Tibial nerve (tissue), 4 donors: ENCODE measurements at regions not wholly inside any gene's neighbourhood (a gene's known extent, or its start where the extent isn't known, plus 50 kb on each side); places are given as distances from the start of the nearest gene placed in this dataset.

Source experiments
- DNase-seq, 2 donors: peaks; one replicate each; pipeline ENCODE4 v3.0.0-alpha.2; 2019; ENCODE audit warnings: low spot score in 2 of 2
- H3K27ac ChIP-seq, 4 donors: fragments of 200-600 bp; sonication (generic) in 3 of 4; one replicate each; pipeline ENCODE4 v1.5.1; 2017 to 2019; ENCODE audit warnings: mild to moderate bottlenecking in 1 of 4
- H3K27me3 ChIP-seq, 2 donors: fragments of 200-600 bp; sonication (generic) in 1 of 2; one replicate each; pipeline versions ENCODE4 v1.5.1 to v1.6.0; 2017 to 2019
- H3K36me3 ChIP-seq, 3 donors: fragments of 200-600 bp; sonication (generic); one replicate each; pipeline ENCODE4 v1.5.1; 2018 to 2019
- H3K4me1 ChIP-seq, 4 donors: fragments of 200-600 bp; sonication (generic) in 3 of 4; one replicate each; pipeline ENCODE4 v1.5.1; 2017 to 2019
- H3K4me3 ChIP-seq, 4 donors: fragments of 200-600 bp; sonication (generic) in 3 of 4; one replicate each; pipeline ENCODE4 v1.5.1; 2017 to 2019; ENCODE audit warnings: mild to moderate bottlenecking in 1 of 4, moderate library complexity in 1 of 4
- H3K9me3 ChIP-seq, 4 donors: fragments of 200-600 bp; sonication (generic) in 3 of 4; one replicate each; pipeline ENCODE4 v1.5.1; 2017 to 2019
- EP300 ChIP-seq, 2 donors: sonication (generic); formaldehyde crosslinking; IDR thresholded peaks; one replicate each; pipeline ENCODE4 v1.6.1; 2017; ENCODE audit warnings: antibody characterized with exemption in 2 of 2, mild to moderate bottlenecking in 1 of 2
- POLR2A ChIP-seq, 2 donors: fragments of 450-650 bp; IDR thresholded peaks; one replicate each; pipeline ENCODE4 v1.6.1; 2017; ENCODE audit warnings: antibody characterized with exemption in 2 of 2, mild to moderate bottlenecking in 2 of 2, moderate library complexity in 2 of 2
- WGBS, 2 donors: methylation state at CpG; one replicate each; pipeline ENCODE4 v1.1.5; 2018; 5-methylcytosine and 5-hydroxymethylcytosine counted together
- TF ChIP-seq, protein P1 (sequence below), 5 experiments: fragments of 200-600 bp in 3 of 5; fragments of 450-650 bp in 2 of 5; sonication (generic) in 3 of 5; IDR thresholded peaks; one replicate each; pipeline ENCODE4 v1.5.1; 2016 to 2019; ENCODE audit warnings: antibody characterized with exemption in 5 of 5, mild to moderate bottlenecking in 3 of 5, moderate library complexity in 2 of 5

DNA sequence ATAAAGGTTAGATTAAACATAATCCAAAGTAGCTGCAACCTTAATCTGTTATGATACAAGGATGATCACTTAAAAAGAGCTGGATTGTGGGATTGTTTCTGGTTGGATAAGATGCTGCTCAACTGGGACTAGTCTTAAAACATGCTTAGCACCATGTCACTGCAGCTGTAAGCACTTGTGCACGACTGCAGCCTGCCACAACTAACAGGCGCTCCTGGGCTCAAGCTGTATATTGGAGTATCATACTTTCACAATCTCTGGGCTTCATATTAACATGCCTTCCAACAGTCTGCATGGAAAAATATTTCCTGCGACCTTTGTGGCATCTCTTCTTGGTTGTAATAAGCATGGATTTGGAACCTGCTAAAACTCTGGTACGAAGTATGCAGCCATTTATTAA lies 493.0 kb upstream of the PITX2 start:
- DNase-seq, result no peak
- Histone ChIP-seq H3K9me3 (no peaks in the 10 kb centered on the region), H3K4me3 (no peak overlapping the region), H3K4me1 (no peaks in the 10 kb centered on the region), H3K36me3 (no peaks in the 10 kb centered on the region), H3K27ac (no peak overlapping the region), H3K27me3 (no peaks in the 10 kb centered on the region)
- no peak for TF ChIP-seq EP300 (IDR thresholded peaks at IDR 0.05)
- no peak for TF ChIP-seq POLR2A (IDR thresholded peaks at IDR 0.05)
- TF ChIP-seq, protein P1, sequence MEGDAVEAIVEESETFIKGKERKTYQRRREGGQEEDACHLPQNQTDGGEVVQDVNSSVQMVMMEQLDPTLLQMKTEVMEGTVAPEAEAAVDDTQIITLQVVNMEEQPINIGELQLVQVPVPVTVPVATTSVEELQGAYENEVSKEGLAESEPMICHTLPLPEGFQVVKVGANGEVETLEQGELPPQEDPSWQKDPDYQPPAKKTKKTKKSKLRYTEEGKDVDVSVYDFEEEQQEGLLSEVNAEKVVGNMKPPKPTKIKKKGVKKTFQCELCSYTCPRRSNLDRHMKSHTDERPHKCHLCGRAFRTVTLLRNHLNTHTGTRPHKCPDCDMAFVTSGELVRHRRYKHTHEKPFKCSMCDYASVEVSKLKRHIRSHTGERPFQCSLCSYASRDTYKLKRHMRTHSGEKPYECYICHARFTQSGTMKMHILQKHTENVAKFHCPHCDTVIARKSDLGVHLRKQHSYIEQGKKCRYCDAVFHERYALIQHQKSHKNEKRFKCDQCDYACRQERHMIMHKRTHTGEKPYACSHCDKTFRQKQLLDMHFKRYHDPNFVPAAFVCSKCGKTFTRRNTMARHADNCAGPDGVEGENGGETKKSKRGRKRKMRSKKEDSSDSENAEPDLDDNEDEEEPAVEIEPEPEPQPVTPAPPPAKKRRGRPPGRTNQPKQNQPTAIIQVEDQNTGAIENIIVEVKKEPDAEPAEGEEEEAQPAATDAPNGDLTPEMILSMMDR (IDR thresholded peaks at IDR 0.05), result no peak
- WGBS, 2 donors, result 67 to 71% methylated on average over 4 of the region's 4 CpGs

- TF ChIP-seq EP300 (IDR thresholded peaks at IDR 0.05) (no peak), POLR2A (IDR thresholded peaks at IDR 0.05) (no peak)
- TF ChIP-seq, protein P1 (IDR thresholded peaks at IDR 0.05), result no peak
- Histone ChIP-seq H3K4me3 (no peak overlapping the region), H3K4me1 (no peaks in the 10 kb centered on the region), H3K27me3 (no peaks in the 10 kb centered on the region), H3K9me3 (no peaks in the 10 kb centered on the region), H3K27ac (no peak overlapping the region), H3K36me3 (no peaks in the 10 kb centered on the region)
- DNase-seq, result no peak
Measured at GRCh38 chr4:111120191-111120590, 497.3 kb upstream of the PITX2 start.

DNA sequence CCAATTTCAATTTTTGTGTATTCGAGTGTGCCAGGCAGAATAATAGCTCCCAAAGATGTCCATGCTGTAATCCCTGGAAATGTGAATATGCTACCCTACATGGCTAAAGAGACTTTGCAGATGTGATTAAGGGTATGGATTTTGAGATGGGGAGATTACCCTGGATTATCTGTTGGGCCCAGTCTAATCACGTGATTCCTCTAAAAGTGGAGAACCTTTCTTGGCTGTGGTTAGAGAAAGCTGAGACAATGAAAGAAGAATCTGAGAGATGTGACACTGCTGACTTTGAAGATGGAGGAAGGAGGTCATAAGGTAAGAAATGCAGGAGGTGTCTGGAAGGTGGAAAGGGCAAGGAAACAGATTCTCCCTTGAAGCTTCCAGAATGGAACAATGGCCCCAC lies 503.5 kb upstream of the PITX2 start:
- H3K27ac ChIP-seq, result no peak overlapping the region
- no peak for DNase-seq
- H3K9me3 ChIP-seq, result no peaks in the 10 kb centered on the region
- H3K27me3 ChIP-seq, result no peaks in the 10 kb centered on the region
- TF ChIP-seq EP300 (IDR thresholded peaks at IDR 0.05) (no peak), POLR2A (IDR thresholded peaks at IDR 0.05) (no peak)
- TF ChIP-seq, protein P1 (IDR thresholded peaks at IDR 0.05), result no peak
- H3K4me1 ChIP-seq, result no peaks in the 10 kb centered on the region
- H3K36me3 ChIP-seq, result no peaks in the 10 kb centered on the region
- WGBS, 2 donors, result 79 to 88% methylated on average over 2 of the region's 2 CpGs
- no peak overlapping the region for H3K4me3 ChIP-seq

DNA sequence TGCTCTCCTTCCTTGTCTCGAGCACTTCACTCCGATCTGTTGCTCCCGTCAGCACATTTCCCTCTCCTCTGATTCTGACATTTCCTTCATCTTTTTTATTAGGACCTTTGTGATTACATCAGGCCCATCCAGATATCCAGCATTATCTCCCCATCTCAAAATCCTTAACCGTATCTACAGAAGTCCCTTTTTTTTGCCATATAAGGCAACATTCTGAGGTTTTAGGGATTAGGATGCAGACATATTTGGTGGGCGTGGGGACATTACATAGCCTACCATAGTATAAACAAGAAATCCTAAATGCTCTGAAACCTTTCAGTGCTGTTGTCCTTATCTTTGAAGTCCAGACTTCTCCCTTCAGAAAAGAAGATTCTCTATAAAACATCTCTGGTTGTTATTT lies 505.0 kb upstream of the PITX2 start:
- H3K27ac ChIP-seq, result no peak overlapping the region
- H3K27me3 ChIP-seq, result no peaks in the 10 kb centered on the region
- TF ChIP-seq EP300 (IDR thresholded peaks at IDR 0.05) (no peak), POLR2A (IDR thresholded peaks at IDR 0.05) (no peak)
- TF ChIP-seq, protein P1 (IDR thresholded peaks at IDR 0.05), result no peak
- H3K9me3 ChIP-seq, result no peaks in the 10 kb centered on the region
- no peak for DNase-seq
- WGBS, 2 donors, result 77 to 90% methylated on average over 5 of the region's 5 CpGs
- H3K36me3 ChIP-seq, result no peaks in the 10 kb centered on the region
- H3K4me3 ChIP-seq, result no peak overlapping the region
- H3K4me1 ChIP-seq, result no peaks in the 10 kb centered on the region

GRCh38 chr4:111128327-111128726 lies 505.4 kb upstream of the PITX2 start:
- WGBS, 2 donors, result 69 to 77% methylated on average over 1 of the region's 1 CpG
- no peaks in the 10 kb centered on the region for H3K27me3 ChIP-seq
- H3K36me3 ChIP-seq, result no peaks in the 10 kb centered on the region
- no peak overlapping the region for H3K27ac ChIP-seq
- H3K9me3 ChIP-seq, result no peaks in the 10 kb centered on the region
- no peaks in the 10 kb centered on the region for H3K4me1 ChIP-seq
- TF ChIP-seq, protein P1 (IDR thresholded peaks at IDR 0.05), result no peak
- TF ChIP-seq EP300 (IDR thresholded peaks at IDR 0.05) (no peak), POLR2A (IDR thresholded peaks at IDR 0.05) (no peak)
- H3K4me3 ChIP-seq, result no peak overlapping the region
- DNase-seq, result no peak
